Adrenal gland (tissue), 5 donors: ENCODE measurements at regions not wholly inside any gene's neighbourhood (a gene's known extent, or its start where the extent isn't known, plus 50 kb on each side); places are given as distances from the start of the nearest gene placed in this dataset.

Source experiments
- POLR2A ChIP-seq, 2 donors: fragments of 450-650 bp; IDR thresholded peaks; one replicate each; pipeline ENCODE4 v1.6.1; 2017; ENCODE audit warnings: antibody characterized with exemption in 2 of 2, mild to moderate bottlenecking in 2 of 2, moderate library complexity in 1 of 2
- TF ChIP-seq, protein P1 (sequence below), 6 experiments: fragments of 450-650 bp in 4 of 6; fragments of 200-600 bp in 2 of 6; sonication (generic) in 1 of 6; IDR thresholded peaks; 1 replicate in 5 of 6; 2 replicates in 1 of 6; pipeline versions ENCODE4 v1.5.1 to v1.8.0; 2016 to 2021; ENCODE audit warnings: antibody characterized with exemption in 6 of 6, mild to moderate bottlenecking in 2 of 6, moderate library complexity in 1 of 6
- donor health status: DM: no; HTN: no; CAD: no.

DNA sequence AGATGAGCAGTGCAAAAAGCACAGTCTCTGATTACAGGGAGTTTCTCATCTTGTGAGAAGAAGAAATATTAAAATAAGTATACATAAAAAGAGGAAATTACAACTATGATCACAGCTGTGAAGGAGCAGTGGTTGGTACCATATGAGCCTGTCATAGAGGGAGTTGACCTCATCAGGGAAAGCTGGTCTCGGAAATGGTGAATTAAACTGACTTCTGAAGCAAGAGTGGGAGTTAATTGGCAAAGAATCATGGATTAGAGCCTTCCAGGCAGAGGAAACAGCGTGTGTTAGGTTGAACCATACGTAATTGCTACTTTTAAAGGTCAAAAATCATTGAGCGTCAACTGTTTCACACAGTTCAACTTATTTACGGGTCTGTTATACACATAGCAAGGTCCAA lies 539.1 kb downstream of the EDEM1 start:
- TF ChIP-seq, protein P1, sequence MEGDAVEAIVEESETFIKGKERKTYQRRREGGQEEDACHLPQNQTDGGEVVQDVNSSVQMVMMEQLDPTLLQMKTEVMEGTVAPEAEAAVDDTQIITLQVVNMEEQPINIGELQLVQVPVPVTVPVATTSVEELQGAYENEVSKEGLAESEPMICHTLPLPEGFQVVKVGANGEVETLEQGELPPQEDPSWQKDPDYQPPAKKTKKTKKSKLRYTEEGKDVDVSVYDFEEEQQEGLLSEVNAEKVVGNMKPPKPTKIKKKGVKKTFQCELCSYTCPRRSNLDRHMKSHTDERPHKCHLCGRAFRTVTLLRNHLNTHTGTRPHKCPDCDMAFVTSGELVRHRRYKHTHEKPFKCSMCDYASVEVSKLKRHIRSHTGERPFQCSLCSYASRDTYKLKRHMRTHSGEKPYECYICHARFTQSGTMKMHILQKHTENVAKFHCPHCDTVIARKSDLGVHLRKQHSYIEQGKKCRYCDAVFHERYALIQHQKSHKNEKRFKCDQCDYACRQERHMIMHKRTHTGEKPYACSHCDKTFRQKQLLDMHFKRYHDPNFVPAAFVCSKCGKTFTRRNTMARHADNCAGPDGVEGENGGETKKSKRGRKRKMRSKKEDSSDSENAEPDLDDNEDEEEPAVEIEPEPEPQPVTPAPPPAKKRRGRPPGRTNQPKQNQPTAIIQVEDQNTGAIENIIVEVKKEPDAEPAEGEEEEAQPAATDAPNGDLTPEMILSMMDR (IDR thresholded peaks at IDR 0.05) = no peak
- TF ChIP-seq POLR2A (IDR thresholded peaks at IDR 0.05) = no peak
